Progenitor cell of endocrine pancreas (in vitro differentiated cells): ENCODE measurements at regions not wholly inside any gene's neighbourhood (a gene's known extent, or its start where the extent isn't known, plus 50 kb on each side); places are given as distances from the start of the nearest gene placed in this dataset.

Experiments used
- DNase-seq: peaks from one replicate; pipeline ENCODE4 v3.0.0; 2021; ENCODE audit warnings: low spot score; ENCODE audit not compliant: unreplicated experiment
- H3K27ac Mint-ChIP-seq: 2 replicates; pipeline ENCODE4 v1.8.0; 2021; ENCODE audit warnings: mild to moderate bottlenecking, moderate library complexity, mixed read lengths
- H3K27me3 Mint-ChIP-seq: 2 replicates; pipeline ENCODE4 v1.8.0; 2021; ENCODE audit warnings: mixed read lengths
- H3K36me3 Mint-ChIP-seq: 2 replicates; pipeline ENCODE4 v1.8.0; 2022; ENCODE audit warnings: mixed read lengths; ENCODE audit not compliant: insufficient read depth
- H3K4me1 Mint-ChIP-seq: 2 replicates; pipeline ENCODE4 v1.8.0; 2021; ENCODE audit warnings: low read depth, mixed read lengths
- H3K4me3 Mint-ChIP-seq: 2 replicates; pipeline ENCODE4 v1.8.0; 2021; ENCODE audit warnings: low read depth, mild to moderate bottlenecking, moderate library complexity, mixed read lengths
- H3K9me3 Mint-ChIP-seq: 2 replicates; pipeline ENCODE4 v1.8.0; 2021; ENCODE audit warnings: low read depth, mixed read lengths
- CTCF ChIP-seq: fragments of 200-600 bp; sonication (generic); IDR thresholded peaks from one replicate; pipeline ENCODE4 v1.5.0; 2021; ENCODE audit warnings: antibody characterized with exemption, mild to moderate bottlenecking; ENCODE audit not compliant: unreplicated experiment

GRCh38 chr11:112685111-112685510, 276.1 kb upstream of the NCAM1 start:
- Mint-ChIP-seq H3K4me1 (no peaks in the 10 kb centered on the region), H3K27ac (no peak overlapping the region)
- TF ChIP-seq CTCF: no peak

GRCh38 chr11:112689851-112690250, 271.4 kb upstream of the NCAM1 start:
- H3K9me3 Mint-ChIP-seq: no peaks in the 10 kb centered on the region
- H3K36me3 Mint-ChIP-seq: no peaks in the 10 kb centered on the region
- peaks cover 6% of the 10 kb centered on the region for H3K27me3 Mint-ChIP-seq
- H3K27ac Mint-ChIP-seq: no peak overlapping the region
- H3K4me3 Mint-ChIP-seq: no peak overlapping the region
- TF ChIP-seq CTCF: no peak
- DNase-seq: no peak
- peaks cover 1% of the 10 kb centered on the region for H3K4me1 Mint-ChIP-seq

More at GRCh38 chr11:112685111-112685510, 276.1 kb upstream of the NCAM1 start:
- peaks cover 11% of the 10 kb centered on the region for H3K9me3 Mint-ChIP-seq
- H3K27me3 Mint-ChIP-seq: peaks cover 6% of the 10 kb centered on the region
- H3K4me3 Mint-ChIP-seq: no peak overlapping the region
- no peaks in the 10 kb centered on the region for H3K36me3 Mint-ChIP-seq
- DNase-seq: no peak

- Mint-ChIP-seq H3K4me3 (no peak overlapping the region), H3K36me3 (no peaks in the 10 kb centered on the region), H3K4me1 (peaks cover 4% of the 10 kb centered on the region), H3K9me3 (no peaks in the 10 kb centered on the region), H3K27ac (no peak overlapping the region), H3K27me3 (no peaks in the 10 kb centered on the region)
- DNase-seq: no peak
- no peak for TF ChIP-seq CTCF
Measured at GRCh38 chr11:112693781-112694180, 267.4 kb upstream of the NCAM1 start.

GRCh38 chr11:112694245-112694644, 267.0 kb upstream of the NCAM1 start:
- Mint-ChIP-seq H3K27ac (peak overlapping the region; percentile 80), H3K9me3 (no peaks in the 10 kb centered on the region), H3K36me3 (no peaks in the 10 kb centered on the region), H3K27me3 (no peaks in the 10 kb centered on the region), H3K4me1 (peaks cover 4% of the 10 kb centered on the region), H3K4me3 (no peak overlapping the region)
- no peak for TF ChIP-seq CTCF
- no peak for DNase-seq

GRCh38 chr11:112694813-112695212, 266.4 kb upstream of the NCAM1 start:
- no peaks in the 10 kb centered on the region for H3K36me3 Mint-ChIP-seq
- H3K4me1 Mint-ChIP-seq: peaks cover 4% of the 10 kb centered on the region
- H3K4me3 Mint-ChIP-seq: no peak overlapping the region
- H3K27ac Mint-ChIP-seq: peak overlapping the region; percentile 80
- H3K9me3 Mint-ChIP-seq: no peaks in the 10 kb centered on the region
- H3K27me3 Mint-ChIP-seq: no peaks in the 10 kb centered on the region
- no peak for TF ChIP-seq CTCF
- DNase-seq: no peak
